Fibroblast of skin of left quadriceps (primary cell): ENCODE measurements at regions not wholly inside any gene's neighbourhood (a gene's known extent, or its start where the extent isn't known, plus 50 kb on each side); places are given as distances from the start of the nearest gene placed in this dataset.
"Not testable (repeated sequence)": the region's sequence is repeated elsewhere in the genome, so short reads cannot be mapped to it uniquely, and the experiment has no call there.

Source experiments
- DNase-seq, 2 experiments: peaks; one replicate each; pipeline ENCODE4 v3.0.0-alpha.2; 2013; ENCODE audit warnings: low read depth in 2 of 2

- DNase-seq: peak; percentile 36 to 45
Measured at GRCh38 chr6:149127212-149127611, 190.3 kb upstream of the TAB2 start.

- no peak for DNase-seq
Measured at GRCh38 chr6:149128489-149129145, 188.9 kb upstream of the TAB2 start.

GRCh38 chr6:149129371-149130077 lies 188.0 kb upstream of the TAB2 start:
- peak; percentile 40 to 41 for DNase-seq

- no peak for DNase-seq
Measured at GRCh38 chr6:149130090-149130489, 187.4 kb upstream of the TAB2 start.

GRCh38 chr6:149130508-149130907 lies 187.0 kb upstream of the TAB2 start:
- DNase-seq: no peak

GRCh38 chr6:149131891-149132290 lies 185.6 kb upstream of the TAB2 start:
- no peak for DNase-seq

- DNase-seq: no peak
Measured at GRCh38 chr6:149132336-149132735, 185.2 kb upstream of the TAB2 start.

- peak in 1 of 2 experiments; percentile 20 for DNase-seq
Measured at GRCh38 chr6:149134511-149134933, 183.0 kb upstream of the TAB2 start.

- DNase-seq: no peak
Measured at GRCh38 chr6:149135809-149136208, 181.7 kb upstream of the TAB2 start.

- DNase-seq: no peak
Measured at GRCh38 chr6:149136273-149136912, 181.1 kb upstream of the TAB2 start.

GRCh38 chr6:149136913-149137286 lies 180.6 kb upstream of the TAB2 start:
- DNase-seq: no peak

- DNase-seq: no peak
Measured at GRCh38 chr6:149137594-149137993, 179.9 kb upstream of the TAB2 start.

GRCh38 chr6:149138089-149138488 lies 179.4 kb upstream of the TAB2 start:
- no peak for DNase-seq

GRCh38 chr6:149138699-149139294 lies 178.7 kb upstream of the TAB2 start:
- no peak for DNase-seq

GRCh38 chr6:149139782-149140136 lies 177.8 kb upstream of the TAB2 start:
- DNase-seq: no peak

- DNase-seq: no peak
Measured at GRCh38 chr6:149140137-149140909, 177.2 kb upstream of the TAB2 start.

GRCh38 chr6:149140910-149141290 lies 176.6 kb upstream of the TAB2 start:
- no peak for DNase-seq

- DNase-seq: no peak
Measured at GRCh38 chr6:149142924-149143429, 174.5 kb upstream of the TAB2 start.

GRCh38 chr6:149145800-149146199 lies 171.7 kb upstream of the TAB2 start:
- DNase-seq: not testable (repeated sequence)

- DNase-seq: no peak
Measured at GRCh38 chr6:149147195-149147594, 170.3 kb upstream of the TAB2 start.

- no peak for DNase-seq
Measured at GRCh38 chr6:149147938-149148718, 169.4 kb upstream of the TAB2 start.
